HG02623 (cell line): ENCODE measurements at regions not wholly inside any gene's neighbourhood (a gene's known extent, or its start where the extent isn't known, plus 50 kb on each side); places are given as distances from the start of the nearest gene placed in this dataset.
A peak's percentile ranks its signal among the peaks of the same experiment; 100 is the strongest.

Experiments used
- ATAC-seq: cut with Tn5 transposase; IDR thresholded peaks from one replicate; pipeline ENCODE4 v1.9.1; 2021; ENCODE audit warnings: moderate library complexity; ENCODE audit not compliant: unreplicated experiment

DNA sequence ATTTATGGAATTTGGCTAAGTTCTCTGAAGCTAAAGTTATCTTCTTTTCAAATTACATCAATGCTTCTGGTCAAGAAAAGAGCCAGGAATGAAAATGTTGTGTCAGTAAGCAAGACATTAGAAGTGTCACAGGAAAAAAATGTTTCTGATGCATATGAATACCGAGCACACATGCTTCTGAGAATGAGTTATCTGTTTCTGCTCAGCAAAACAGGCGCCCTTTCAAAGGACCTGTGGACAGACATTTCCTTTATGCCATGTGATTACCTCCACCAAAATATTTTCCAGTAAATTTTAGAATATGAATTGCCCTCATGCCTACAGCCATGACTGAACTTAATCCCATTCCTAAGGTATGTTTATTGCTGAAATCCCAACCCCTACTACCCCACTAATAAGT lies 55.4 kb upstream of the RNF180 start:
- ATAC-seq, result no peak

DNA sequence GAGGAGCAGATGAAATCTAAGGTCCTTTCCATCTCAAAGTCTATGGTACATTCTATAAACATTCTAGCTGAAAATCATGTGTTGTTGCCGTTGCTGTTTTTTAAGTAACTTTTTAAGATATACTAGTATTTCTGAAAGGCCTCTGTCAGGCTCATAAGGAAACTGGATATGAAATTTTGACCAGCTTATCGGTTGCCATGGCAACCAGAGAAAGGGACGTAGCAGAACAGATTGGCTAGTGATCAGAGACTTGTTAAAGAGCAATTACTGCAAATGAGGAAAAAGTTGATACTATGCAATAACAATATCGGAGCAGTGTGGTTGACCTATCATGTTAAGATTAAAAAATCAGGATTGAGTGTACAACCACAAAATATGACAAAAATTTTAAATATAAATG lies 57.0 kb upstream of the RNF180 start:
- ATAC-seq, result no peak

DNA sequence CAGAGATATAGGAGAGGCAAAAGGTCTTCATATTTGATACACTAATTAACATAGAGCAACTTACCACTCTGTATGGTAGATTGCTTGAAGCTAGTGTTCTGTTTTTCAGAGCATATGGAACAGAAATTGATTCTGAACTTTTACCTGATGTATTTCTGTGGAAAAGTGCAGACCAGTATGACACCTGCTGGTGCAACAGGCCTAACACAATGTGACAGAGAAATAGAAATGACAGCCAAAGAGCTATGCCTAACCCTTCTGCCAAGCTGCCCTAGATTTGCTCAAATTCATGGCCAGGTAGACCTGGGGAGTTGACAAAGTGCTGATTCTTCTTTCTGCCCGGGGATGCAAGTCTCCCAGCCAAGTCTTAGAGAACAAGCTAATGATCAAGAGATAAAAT lies 65.4 kb upstream of the RNF180 start:
- no peak for ATAC-seq

DNA sequence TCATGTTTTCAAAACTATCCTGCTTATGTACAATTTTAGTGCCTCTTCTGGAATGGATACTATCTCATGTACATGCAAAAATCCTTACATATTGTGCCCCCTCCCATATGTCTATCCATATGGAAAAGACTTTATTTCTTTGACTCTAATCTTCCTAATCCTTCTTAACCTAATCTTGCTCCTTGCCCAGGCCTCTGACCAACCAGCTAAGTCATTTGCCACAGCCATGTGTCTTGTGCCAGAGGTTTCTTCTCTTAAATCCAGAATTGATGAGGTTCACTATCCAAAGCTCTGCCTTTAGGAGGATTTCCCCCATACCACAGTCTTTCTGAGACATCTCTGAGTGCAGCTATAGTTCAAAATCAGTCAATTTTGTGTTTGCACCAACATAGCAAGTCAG lies 68.9 kb upstream of the RNF180 start:
- no peak for ATAC-seq

DNA sequence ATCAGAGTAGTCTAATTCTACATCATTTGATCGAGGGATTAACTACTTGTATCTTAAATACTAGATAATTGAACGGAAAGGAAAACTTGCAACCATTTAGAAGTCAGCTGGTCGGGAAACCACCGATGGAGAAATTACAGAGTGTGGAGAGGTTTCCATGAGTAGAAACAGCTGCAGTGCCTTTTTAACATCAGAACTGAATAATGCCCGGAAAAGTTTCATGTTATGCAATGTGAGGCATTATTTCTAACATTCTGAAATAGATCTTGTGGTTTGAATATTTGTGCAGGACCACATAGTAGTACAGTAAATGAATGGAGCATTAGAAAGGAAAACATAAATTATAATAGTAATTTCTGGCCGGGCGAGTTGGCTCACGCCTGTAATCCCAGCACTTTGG lies 88.1 kb upstream of the RNF180 start:
- no peak for ATAC-seq

DNA sequence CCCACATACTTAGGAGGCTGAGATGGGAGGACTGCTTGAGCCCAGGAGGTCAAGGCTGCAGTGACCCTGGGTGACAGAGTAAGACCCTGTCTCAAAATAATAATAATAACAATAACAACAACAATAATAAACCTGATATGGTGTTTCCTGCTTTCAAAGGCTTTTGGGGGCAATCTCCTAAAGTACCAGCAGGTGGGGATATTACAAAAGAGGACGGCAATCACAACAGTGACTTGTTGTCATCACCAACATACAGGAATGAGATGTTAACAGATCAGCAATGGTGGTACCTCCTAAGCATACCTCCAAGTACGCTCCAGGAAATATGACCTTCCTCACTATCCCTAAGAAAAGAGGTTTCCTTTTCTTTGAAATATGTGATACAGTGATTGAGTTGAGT lies 91.1 kb upstream of the RNF180 start:
- peak; percentile 85 for ATAC-seq

DNA sequence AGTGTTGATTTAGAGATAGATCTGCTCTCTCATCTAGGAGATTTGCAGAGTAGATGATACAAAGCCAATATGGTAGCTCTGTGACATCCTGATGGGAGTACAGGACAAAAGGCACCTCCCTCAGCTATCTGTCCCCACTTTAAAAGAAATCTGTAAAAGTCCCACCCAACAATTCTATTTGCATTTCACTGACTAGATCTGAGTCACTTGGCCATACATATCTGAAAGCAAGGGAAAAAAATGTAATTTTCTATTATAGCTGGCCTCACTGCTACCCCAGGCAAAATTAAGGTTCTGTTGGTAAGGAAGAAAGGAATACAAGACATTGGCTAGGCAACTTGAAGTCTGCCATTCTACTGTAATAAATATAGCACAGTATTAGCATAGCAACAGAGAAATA lies 96.2 kb upstream of the RNF180 start:
- ATAC-seq, result no peak

DNA sequence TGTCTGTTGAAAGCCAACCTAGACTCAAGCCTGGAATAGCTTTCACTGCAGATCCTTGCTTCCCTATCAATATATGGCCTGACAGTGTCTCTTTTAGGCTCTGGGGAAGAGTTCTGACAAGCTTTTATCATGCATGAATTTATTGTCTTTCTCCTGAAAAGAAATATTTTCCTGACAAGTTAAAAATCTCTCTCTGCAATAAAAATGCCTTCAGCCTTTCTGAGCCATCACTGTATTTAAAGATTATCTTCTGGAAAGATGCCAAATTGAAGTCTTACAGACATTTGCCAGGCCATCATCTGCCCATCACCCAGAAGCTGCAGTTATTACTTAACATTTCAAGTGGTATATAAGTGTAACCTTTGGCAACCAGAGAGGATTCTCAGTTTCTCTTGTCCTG lies 88.1 kb upstream of the HTR1A start:
- no peak for ATAC-seq

DNA sequence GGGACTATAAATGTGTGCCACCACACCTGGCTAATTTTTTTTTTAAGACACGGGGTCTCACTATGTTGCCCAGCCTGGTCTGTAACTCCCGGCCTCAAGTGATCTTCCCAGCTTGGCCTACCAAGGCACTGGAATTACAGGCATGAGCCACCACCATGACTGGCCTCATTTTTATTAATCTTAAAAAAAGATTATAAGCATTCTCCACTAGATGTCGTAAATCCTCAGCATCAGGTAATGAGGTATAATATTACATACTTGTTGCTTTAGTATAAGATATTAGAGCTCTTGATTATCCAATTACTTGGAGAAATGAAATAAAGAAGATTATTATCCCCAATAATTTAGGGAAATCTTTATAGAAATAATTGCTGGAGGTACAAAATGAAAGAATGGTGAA lies 78.2 kb upstream of the HTR1A start:
- ATAC-seq, result no peak

DNA sequence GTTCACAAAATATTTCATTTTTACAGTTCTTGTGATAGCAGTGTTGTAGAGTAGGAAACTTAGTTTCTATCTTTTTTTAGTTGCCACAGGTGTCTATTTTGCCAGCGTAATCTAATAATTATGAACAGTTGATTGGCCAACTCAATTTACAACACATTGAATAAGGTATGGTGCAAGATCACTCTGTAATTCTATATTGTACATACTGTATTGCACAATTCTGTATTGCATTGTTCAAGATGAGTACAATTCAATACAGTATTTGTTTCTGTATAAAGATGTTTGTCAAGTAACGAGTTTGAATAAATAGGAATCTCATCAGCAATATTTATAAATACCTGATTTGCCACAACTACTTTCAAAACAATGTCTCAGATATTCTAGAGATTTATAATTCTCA lies 64.2 kb upstream of the HTR1A start:
- ATAC-seq, result no peak

DNA sequence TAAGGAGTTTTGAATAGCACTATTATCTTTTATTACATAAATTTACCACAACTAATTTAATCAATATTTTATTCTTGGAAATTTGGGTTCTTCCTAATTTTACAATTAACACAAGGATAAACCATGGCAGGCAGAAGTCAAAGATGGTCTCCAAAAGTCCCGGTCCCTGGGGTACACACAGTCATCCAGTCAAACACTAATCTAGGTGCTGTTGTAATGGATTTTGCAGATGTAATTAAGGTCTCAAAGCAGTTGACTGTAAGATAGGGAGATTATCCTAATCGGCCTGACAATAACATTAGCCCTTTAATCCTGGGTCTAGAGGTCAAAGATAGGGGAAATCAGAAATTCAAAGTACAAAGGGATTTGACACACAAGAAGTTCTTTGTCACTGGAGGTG lies 57.5 kb upstream of the HTR1A start:
- no peak for ATAC-seq

DNA sequence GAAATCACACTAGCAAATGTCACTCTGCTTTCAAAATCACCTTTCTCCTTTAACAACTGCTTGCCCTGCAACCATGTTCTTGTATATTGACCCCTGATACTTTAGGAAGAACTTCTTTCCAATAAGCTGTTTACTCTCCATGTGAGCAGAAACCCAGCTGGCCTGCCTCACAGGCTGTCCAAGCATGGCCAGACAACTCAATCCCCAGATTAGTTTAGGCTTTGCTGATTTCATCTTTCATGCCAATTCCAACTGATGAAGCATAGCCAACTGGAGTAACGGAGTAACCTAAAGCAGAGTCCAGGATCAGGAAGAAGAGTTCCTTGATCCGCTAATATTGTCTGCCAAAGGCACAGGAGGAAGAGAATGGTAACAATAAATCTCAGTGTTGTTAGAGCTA lies 56.7 kb upstream of the HTR1A start:
- no peak for ATAC-seq

DNA sequence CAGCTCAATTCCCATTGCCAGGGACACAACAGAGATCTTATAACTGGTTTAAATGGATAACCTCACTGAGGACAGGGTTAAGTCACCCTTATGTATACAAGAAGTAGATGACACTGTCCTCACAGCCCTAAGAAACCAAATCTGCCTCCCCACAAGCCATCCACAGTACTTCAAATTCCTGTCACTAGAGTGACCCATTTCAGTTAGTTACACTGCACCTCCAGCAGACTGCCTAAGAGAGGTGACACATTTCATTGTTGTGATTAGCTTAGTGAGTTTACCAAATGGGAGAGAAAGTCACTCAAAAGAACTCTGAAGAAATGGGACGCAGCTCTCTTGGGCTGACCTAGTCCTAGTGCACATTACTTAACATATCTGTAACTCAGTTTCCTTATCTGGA lies 53.6 kb upstream of the HTR1A start:
- ATAC-seq, result no peak
